Right atrium auricular region (tissue), 2 donors: ENCODE measurements at regions not wholly inside any gene's neighbourhood (a gene's known extent, or its start where the extent isn't known, plus 50 kb on each side); places are given as distances from the start of the nearest gene placed in this dataset.
"Not testable (repeated sequence)": the region's sequence is repeated elsewhere in the genome, so short reads cannot be mapped to it uniquely, and the experiment has no call there.

Experiments
- DNase-seq: peaks from one replicate; pipeline ENCODE4 v3.0.0-alpha.2; 2019; ENCODE audit warnings: low spot score
- H3K27ac ChIP-seq, 2 donors: fragments of 200-600 bp; sonication (generic); 1 replicate in 1 of 2; 2 replicates in 1 of 2; pipeline ENCODE4 v1.5.1; 2016 to 2019
- H3K27me3 ChIP-seq, 2 donors: fragments of 200-600 bp; sonication (generic); one replicate each; pipeline versions ENCODE4 v1.5.1 to v1.6.0; 2017 to 2019
- H3K36me3 ChIP-seq: fragments of 200-600 bp; sonication (generic); one replicate; pipeline ENCODE4 v1.5.1; 2016
- H3K4me1 ChIP-seq, 2 donors: fragments of 200-600 bp; sonication (generic); one replicate each; pipeline versions ENCODE4 v1.5.1 to v1.6.0; 2017 to 2019
- H3K4me3 ChIP-seq, 2 donors: fragments of 200-600 bp; sonication (generic); 1 replicate in 1 of 2; 2 replicates in 1 of 2; pipeline ENCODE4 v1.5.1; 2017 to 2019; ENCODE audit warnings: mild to moderate bottlenecking in 1 of 2, moderate library complexity in 1 of 2
- H3K9me3 ChIP-seq, 2 donors: fragments of 200-600 bp; sonication (generic); one replicate each; pipeline ENCODE4 v1.5.1; 2019
- CTCF ChIP-seq, 2 donors: fragments of 200-600 bp; sonication (generic); IDR thresholded peaks; one replicate each; pipeline ENCODE4 v1.5.1; 2019; ENCODE audit warnings: antibody characterized with exemption in 2 of 2

GRCh38 chrX:43283187-43283586, 372.9 kb upstream of the MAOA start:
- TF ChIP-seq CTCF (IDR thresholded peaks at IDR 0.05): no peak
- no peak overlapping the region for H3K27ac ChIP-seq
- no peaks in the 10 kb centered on the region for H3K36me3 ChIP-seq
- no peak overlapping the region for H3K4me3 ChIP-seq
- no peaks in the 10 kb centered on the region for H3K27me3 ChIP-seq
- no peaks in the 10 kb centered on the region for H3K9me3 ChIP-seq
- DNase-seq: no peak
- H3K4me1 ChIP-seq: no peaks in the 10 kb centered on the region

GRCh38 chrX:43311625-43312024, 344.5 kb upstream of the MAOA start:
- H3K27me3 ChIP-seq: not testable (repeated sequence)

GRCh38 chrX:43313035-43313434, 343.1 kb upstream of the MAOA start:
- no peak overlapping the region for H3K27ac ChIP-seq
- H3K36me3 ChIP-seq: no peaks in the 10 kb centered on the region
- H3K4me1 ChIP-seq: no peaks in the 10 kb centered on the region
- no peaks in the 10 kb centered on the region for H3K27me3 ChIP-seq
- DNase-seq: no peak
- no peak overlapping the region for H3K4me3 ChIP-seq
- no peak for TF ChIP-seq CTCF (IDR thresholded peaks at IDR 0.05)
- H3K9me3 ChIP-seq: no peaks in the 10 kb centered on the region

More at GRCh38 chrX:43311625-43312024, 344.5 kb upstream of the MAOA start:
- not testable (repeated sequence) for H3K9me3 ChIP-seq, H3K4me3 ChIP-seq, H3K36me3 ChIP-seq, H3K4me1 ChIP-seq, DNase-seq, H3K27ac ChIP-seq

GRCh38 chrX:43314525-43314924, 341.6 kb upstream of the MAOA start:
- Histone ChIP-seq H3K9me3 (no peaks in the 10 kb centered on the region), H3K27me3 (no peaks in the 10 kb centered on the region), H3K4me1 (no peaks in the 10 kb centered on the region), H3K36me3 (no peaks in the 10 kb centered on the region), H3K4me3 (no peak overlapping the region), H3K27ac (no peak overlapping the region)
- DNase-seq: no peak
- no peak for TF ChIP-seq CTCF (IDR thresholded peaks at IDR 0.05)

GRCh38 chrX:43315622-43316021, 340.5 kb upstream of the MAOA start:
- no peaks in the 10 kb centered on the region for H3K9me3 ChIP-seq
- H3K27ac ChIP-seq: no peak overlapping the region
- H3K4me3 ChIP-seq: no peak overlapping the region
- H3K36me3 ChIP-seq: no peaks in the 10 kb centered on the region
- no peaks in the 10 kb centered on the region for H3K27me3 ChIP-seq
- no peak for DNase-seq
- no peaks in the 10 kb centered on the region for H3K4me1 ChIP-seq
- no peak for TF ChIP-seq CTCF (IDR thresholded peaks at IDR 0.05)

- Histone ChIP-seq H3K4me3 (no peak overlapping the region), H3K9me3 (no peaks in the 10 kb centered on the region), H3K4me1 (no peaks in the 10 kb centered on the region), H3K36me3 (no peaks in the 10 kb centered on the region), H3K27me3 (no peaks in the 10 kb centered on the region), H3K27ac (no peak overlapping the region)
- TF ChIP-seq CTCF (IDR thresholded peaks at IDR 0.05): no peak
- DNase-seq: no peak
These were observed 340.0 kb upstream of the MAOA start for GRCh38 chrX:43316146-43316545.
